GM18951 (cell line): ENCODE measurements at regions not wholly inside any gene's neighbourhood (a gene's known extent, or its start where the extent isn't known, plus 50 kb on each side); places are given as distances from the start of the nearest gene placed in this dataset.

Experiments
- POLR2A ChIP-seq: IDR thresholded peaks from 4 replicates; pipeline ENCODE4 v1.6.1; 2011; ENCODE audit warnings: mild to moderate bottlenecking; ENCODE audit not compliant: insufficient read length, insufficient read depth; ENCODE audit errors: extremely low read depth
- in situ Hi-C: fragments of 300-500 bp; cut with MboI; formaldehyde crosslinking; loops from one replicate; pipeline ENCODE4 v1.12.0; 2022; ENCODE audit warnings: low sequenced_read_pairs, mixed read lengths, inconsistent platforms; ENCODE audit not compliant: unreplicated experiment

DNA sequence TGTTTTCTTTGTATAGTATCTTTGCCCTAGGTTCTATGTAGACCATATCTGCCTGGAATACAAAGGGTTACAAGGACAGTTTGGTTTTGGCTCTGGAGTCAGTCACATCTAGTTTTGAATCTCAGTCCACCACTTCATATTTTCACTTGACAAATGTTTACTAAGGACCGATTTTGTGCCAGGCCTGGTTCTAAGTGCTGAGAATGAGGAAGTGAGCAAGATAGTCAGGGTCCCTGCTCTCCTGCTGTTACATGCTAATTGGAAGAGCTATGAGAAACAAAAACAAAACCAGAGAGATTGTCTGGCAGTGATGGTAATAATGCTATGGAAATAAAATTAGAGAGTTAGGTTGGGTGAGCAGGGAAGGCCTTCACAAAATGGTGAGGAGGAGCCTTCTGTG, 66.1 kb upstream of the ARHGAP20 start:
- in situ Hi-C loops = no loop called here
- no peak for TF ChIP-seq POLR2A

DNA sequence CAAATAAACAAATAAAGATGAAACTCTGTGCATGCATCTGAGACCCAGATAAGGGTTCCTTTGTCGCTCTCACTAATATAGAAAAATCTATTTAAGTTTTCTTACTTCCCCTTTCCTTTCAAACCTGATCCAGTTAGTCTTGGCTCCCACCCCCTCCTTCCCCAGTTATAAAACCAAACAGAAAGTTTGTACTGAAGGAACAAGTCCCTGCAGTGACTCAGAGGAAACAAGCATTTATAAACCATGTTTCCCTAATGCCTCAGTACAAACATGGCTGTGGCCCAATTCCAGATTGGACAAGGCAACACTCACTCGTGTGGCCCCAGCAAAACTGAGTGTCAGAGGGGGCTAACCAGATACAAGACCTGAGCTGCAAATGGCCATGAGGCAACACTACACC, 65.5 kb upstream of the ARHGAP20 start:
- no peak for TF ChIP-seq POLR2A
- in situ Hi-C loops = no loop called here

DNA sequence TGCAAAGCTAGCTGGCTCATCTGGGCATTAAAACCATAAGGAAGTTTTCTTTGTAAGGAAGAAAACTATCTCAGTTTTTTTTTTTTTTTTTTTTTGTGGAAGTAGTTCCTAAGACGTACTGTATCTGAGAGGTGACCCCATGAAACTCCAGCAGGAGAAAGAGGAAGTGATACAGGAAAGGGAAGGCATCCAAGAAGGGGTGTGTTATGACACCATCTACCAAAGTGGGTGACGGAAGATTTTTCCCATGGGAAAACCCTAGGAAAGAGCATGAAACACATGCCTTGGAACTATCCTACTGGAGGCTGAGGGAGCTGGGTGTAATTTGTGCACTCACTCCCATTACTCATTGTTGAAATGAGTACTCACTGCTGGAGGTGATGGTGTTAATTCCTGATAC, 63.8 kb upstream of the ARHGAP20 start:
- in situ Hi-C loops = no loop called here
- TF ChIP-seq POLR2A = no peak

DNA sequence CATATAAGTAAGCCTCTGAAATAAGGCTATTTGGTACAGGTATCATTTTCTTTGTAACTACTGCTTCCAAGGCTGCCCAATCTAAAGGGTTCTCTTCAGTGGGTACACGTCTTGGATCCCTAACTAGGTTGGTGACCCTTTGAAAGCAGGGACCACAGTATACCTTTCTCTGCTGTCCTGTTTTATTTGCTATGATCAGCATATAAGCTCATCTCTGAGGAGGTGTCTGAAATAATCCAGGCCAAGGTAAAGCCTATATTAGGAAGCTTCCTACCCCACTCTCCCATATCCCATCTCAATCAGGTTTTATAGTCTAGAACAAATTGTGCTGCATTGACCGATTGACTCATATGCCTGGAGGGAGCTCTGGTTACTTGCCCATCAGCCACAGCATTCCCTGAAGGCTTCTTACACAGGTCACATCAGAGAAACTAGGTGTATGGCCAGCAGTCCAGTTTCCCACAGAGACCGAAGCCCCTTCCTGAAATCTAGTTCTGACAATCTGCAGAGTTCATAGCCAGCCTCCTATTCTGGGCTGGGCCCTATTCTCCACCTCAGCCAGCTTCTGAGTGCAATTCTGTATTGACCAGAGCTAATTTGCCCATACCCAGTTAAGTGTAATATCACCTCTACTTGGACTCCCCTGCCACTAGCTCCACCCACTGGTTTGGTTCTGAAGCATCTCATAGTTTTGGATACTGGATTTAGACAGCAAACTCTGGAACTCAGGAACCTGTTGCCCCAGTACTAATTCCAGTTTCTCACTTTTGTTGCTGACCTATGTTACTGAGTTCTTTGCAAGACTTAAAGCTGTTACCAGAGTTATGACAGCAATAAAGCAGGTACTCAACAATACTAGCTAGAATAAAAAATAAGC, 62.1 kb upstream of the ARHGAP20 start:
- TF ChIP-seq POLR2A = no peak
- in situ Hi-C loops = no loop called here

DNA sequence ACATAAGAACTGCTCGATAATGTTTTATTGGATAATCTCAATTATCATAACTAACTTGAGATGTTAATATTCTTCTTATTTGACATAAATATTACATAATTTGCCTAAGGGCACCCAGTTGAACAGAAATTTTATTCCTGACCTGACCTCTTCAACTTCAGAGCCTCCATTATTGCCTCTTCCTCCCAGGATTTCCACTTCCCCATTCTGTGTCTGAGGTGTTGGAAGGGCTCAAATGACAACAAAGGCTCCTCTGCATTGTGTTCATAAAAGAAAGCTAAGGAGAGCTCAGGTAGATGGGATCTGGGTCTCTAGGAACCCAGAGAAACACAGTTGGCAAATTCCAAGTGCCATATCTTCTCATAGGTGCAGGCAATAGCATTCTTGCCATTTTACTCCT, 61.2 kb upstream of the ARHGAP20 start:
- no peak for TF ChIP-seq POLR2A
- in situ Hi-C loops = no loop called here

DNA sequence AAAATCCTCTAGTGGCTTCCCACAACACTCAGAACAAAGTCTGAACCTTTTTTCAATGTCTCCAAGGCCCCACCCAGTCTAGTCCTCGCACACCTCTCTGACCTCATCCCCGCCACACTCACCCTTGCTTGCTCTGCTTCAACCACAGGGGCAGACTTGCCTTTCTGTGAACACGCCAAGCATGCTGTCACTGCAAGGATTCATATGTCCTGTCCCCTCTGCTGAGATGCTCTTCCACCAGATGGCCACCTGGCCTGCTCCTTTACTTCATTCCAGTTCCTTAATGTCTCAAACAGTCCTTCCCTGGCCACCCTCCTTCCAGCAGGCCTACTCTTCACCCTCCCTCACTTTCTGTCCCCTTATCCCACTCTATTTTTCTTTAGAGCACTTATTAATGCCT, 60.6 kb upstream of the ARHGAP20 start:
- no peak for TF ChIP-seq POLR2A
- in situ Hi-C loops = no loop called here

DNA sequence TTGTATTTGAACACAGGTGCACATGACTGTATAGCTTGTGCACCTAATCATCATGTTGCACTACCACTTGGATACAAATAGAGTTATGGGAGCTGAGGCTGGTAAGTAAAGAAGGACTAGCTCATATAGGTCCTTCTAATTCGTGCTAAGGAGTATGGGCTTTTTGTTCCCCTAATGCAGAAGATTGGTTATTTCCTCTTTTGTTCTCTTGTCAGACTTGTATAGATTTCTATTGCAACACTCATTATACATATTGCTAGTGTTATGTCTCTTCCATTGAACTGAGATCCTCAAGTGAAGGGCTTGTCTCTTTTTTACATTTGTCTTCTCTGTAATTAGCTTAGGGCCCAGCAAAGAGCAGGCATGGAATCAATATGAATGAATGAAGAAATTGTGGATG, 54.1 kb upstream of the ARHGAP20 start:
- in situ Hi-C loops = no loop called here
- TF ChIP-seq POLR2A = no peak

DNA sequence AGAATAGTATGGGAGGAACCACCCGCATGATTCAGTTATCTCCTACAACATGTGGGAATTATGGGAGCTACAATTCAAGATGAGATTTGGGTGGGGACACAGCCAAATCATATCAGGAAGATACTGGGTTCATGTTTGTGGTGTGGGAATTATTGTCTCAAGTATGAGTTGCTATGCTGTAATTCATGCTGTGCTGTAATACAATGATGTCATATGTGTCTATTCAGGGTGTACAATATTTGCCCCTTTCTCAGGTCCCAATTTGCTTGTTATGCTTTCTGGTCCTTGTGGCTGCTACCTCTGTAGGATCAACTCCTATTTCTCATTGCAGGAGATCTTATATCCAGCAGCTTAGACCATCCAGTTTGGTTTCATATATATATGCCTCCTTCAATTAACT, 52.2 kb upstream of the ARHGAP20 start:
- in situ Hi-C loops = no loop called here
- TF ChIP-seq POLR2A = no peak

DNA sequence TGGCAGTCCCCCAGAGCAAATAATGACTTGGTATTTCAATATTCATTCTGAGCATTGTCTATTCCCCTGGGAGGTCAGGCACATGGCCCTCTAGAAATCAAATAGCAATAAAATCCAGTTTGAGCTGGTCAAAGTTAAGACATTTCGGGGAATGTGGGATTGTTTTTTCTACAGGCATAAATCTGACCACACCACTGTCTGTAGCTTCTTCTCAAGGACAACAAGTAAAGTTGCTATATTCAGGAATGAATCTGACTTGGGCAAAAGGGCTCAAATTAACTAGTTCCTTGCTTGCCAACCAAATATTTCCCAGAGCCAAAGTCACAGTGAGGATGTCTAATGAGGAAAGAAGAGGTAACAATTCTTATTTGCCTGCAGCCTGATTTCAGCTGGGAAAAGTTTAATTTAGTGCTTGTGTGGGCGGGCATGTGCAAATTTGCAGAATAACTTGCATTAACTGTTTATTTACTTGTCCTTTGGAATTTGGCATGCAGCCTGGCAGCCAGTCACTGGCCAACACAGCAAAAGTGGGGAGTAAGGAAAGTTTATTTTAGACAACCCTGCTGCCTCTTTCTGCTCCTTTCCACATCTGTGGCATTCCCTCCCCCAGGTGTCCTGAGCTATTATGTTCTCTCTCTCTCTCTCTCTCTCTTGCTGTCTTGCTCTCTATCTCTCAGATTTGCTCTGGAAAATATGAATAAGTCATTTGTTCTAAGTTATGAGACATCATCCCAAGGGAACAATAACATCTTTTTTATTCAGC, 51.2 kb upstream of the ARHGAP20 start:
- in situ Hi-C loops = no loop called here
- no peak for TF ChIP-seq POLR2A

DNA sequence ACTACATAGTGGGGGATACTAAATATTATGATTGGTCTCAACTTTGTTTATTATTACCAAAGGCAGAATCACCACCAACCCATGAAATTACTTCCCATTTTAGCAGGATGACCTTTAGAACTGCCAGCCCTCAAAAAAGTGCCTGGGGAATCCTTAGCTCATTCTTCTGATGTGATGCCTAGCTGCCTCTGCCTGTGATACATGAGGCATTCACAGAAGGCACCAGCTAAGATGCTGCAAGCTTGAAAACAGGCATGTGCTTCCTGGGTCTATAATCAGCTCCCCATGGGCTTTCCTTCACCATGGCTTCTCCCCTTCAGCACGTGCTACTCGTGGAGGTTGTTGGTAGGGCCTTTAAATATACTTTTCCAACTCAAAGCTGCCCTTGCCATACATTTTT, 50.4 kb upstream of the ARHGAP20 start:
- in situ Hi-C loops = no loop called here
- no peak for TF ChIP-seq POLR2A
